ENCODE measurements at regions not wholly inside any gene's neighbourhood (a gene's known extent, or its start where the extent isn't known, plus 50 kb on each side); places are given as distances from the start of the nearest gene placed in this dataset.

- H3K36me3 ChIP-seq (ENCODE audit: insufficient read depth in 1 of 2, low read depth in 1 of 2) = no peaks in the 10 kb centered on the region
- no peak for ATAC-seq
- no peaks in the 10 kb centered on the region for H3K9me3 ChIP-seq
- H3K4me3 ChIP-seq = no peak overlapping the region
- intact Hi-C loops (cut with DNase I) = no loop called here
- H3K27ac ChIP-seq = no peak overlapping the region
- TF ChIP-seq CTCF (IDR thresholded peaks at IDR 0.05) = no peak
- H3K4me1 ChIP-seq = no peaks in the 10 kb centered on the region
- no peak for DNase-seq
- no peaks in the 10 kb centered on the region for H3K27me3 ChIP-seq (ENCODE audit: insufficient read depth in 3 of 3, low read length in 2 of 3)
- 89 to 92% (median 89%) methylated on average over 2 of the region's 2 CpGs for WGBS, 3 donors
Measured at GRCh38 chr10:55358539-55358938, 557.5 kb upstream of the PCDH15 start.

GRCh38 chr10:55353414-55353813, 552.4 kb upstream of the PCDH15 start:
- no peak for DNase-seq
- H3K27me3 ChIP-seq (ENCODE audit: insufficient read depth in 3 of 3, low read length in 2 of 3) = no peaks in the 10 kb centered on the region
- no peak for TF ChIP-seq CTCF (IDR thresholded peaks at IDR 0.05)
- no peak overlapping the region for H3K4me3 ChIP-seq
- H3K4me1 ChIP-seq = no peaks in the 10 kb centered on the region
- no peak for ATAC-seq
- H3K36me3 ChIP-seq (ENCODE audit: insufficient read depth in 1 of 2, low read depth in 1 of 2) = no peaks in the 10 kb centered on the region
- H3K9me3 ChIP-seq = no peaks in the 10 kb centered on the region
- H3K27ac ChIP-seq = no peak overlapping the region
- WGBS, 3 donors = 74 to 88% (median 83%) methylated on average over 1 of the region's 1 CpG
- intact Hi-C loops (cut with DNase I) = no loop called here

GRCh38 chr10:55351431-55351830, 550.4 kb upstream of the PCDH15 start:
- intact Hi-C loops (cut with DNase I) = no loop called here
- Histone ChIP-seq H3K4me3 (no peak overlapping the region), H3K9me3 (no peaks in the 10 kb centered on the region), H3K27ac (no peak overlapping the region), H3K36me3 (ENCODE audit: insufficient read depth in 1 of 2, low read depth in 1 of 2) (no peaks in the 10 kb centered on the region), H3K4me1 (no peaks in the 10 kb centered on the region), H3K27me3 (ENCODE audit: insufficient read depth in 3 of 3, low read length in 2 of 3) (no peaks in the 10 kb centered on the region)
- WGBS, 3 donors = 40 to 63% (median 42%) methylated on average over 2 of the region's 2 CpGs
- TF ChIP-seq CTCF (IDR thresholded peaks at IDR 0.05) = no peak
- no peak for DNase-seq
- no peak for ATAC-seq

GRCh38 chr10:55348534-55348933, 547.5 kb upstream of the PCDH15 start:
- DNase-seq (no peak), ATAC-seq (no peak)
- TF ChIP-seq CTCF (IDR thresholded peaks at IDR 0.05) = no peak
- Histone ChIP-seq H3K27ac (no peak overlapping the region), H3K4me3 (no peak overlapping the region), H3K27me3 (ENCODE audit: insufficient read depth in 3 of 3, low read length in 2 of 3) (no peaks in the 10 kb centered on the region), H3K36me3 (ENCODE audit: insufficient read depth in 1 of 2, low read depth in 1 of 2) (no peaks in the 10 kb centered on the region), H3K9me3 (no peaks in the 10 kb centered on the region), H3K4me1 (no peaks in the 10 kb centered on the region)
- intact Hi-C loops (cut with DNase I) = no loop called here

- ATAC-seq (no peak), DNase-seq (no peak)
- H3K27me3 ChIP-seq (ENCODE audit: insufficient read depth in 3 of 3, low read length in 2 of 3) = no peaks in the 10 kb centered on the region
- H3K4me1 ChIP-seq = no peaks in the 10 kb centered on the region
- no peak overlapping the region for H3K4me3 ChIP-seq
- no peak for TF ChIP-seq CTCF (IDR thresholded peaks at IDR 0.05)
- intact Hi-C loops (cut with DNase I) = no loop called here
- H3K36me3 ChIP-seq (ENCODE audit: insufficient read depth in 1 of 2, low read depth in 1 of 2) = no peaks in the 10 kb centered on the region
- WGBS, 3 donors = 68 to 70% (median 68%) methylated on average over 1 of the region's 1 CpG
- no peaks in the 10 kb centered on the region for H3K9me3 ChIP-seq
- H3K27ac ChIP-seq = no peak overlapping the region
Measured at GRCh38 chr10:55330486-55330885, 529.5 kb upstream of the PCDH15 start.

Measured in psoas muscle (tissue), 7 donors.